T-cell (primary cell): ENCODE measurements at regions not wholly inside any gene's neighbourhood (a gene's known extent, or its start where the extent isn't known, plus 50 kb on each side); places are given as distances from the start of the nearest gene placed in this dataset.
"Not testable (repeated sequence)": the region's sequence is repeated elsewhere in the genome, so short reads cannot be mapped to it uniquely, and the experiment has no call there.

Experiments
- ATAC-seq, 4 experiments: fragments of 200-7000 bp in 3 of 4; fragments of 150-1000 bp in 1 of 4; cut with Tn5 transposase; replicated peaks in 1 of 4; 1 replicate in 3 of 4; 2 replicates in 1 of 4; pipeline ENCODE4 v1.10.0; 2021; ENCODE audit warnings: moderate library complexity in 3 of 4, mild to moderate bottlenecking in 2 of 4, moderate number of reproducible peaks in 1 of 4
- CTCF ChIA-PET, 2 donors: fragments of 300-600 bp; sonication (Branson Sonifier 250); formaldehyde crosslinking; loops; one replicate each; lab custom pipeline; 2022; ENCODE audit warnings: antibody characterized with exemption in 2 of 2; lab: Charles Lee
- POLR2A ChIA-PET, 2 donors: fragments of 300-600 bp; sonication (Branson Sonifier 250); formaldehyde crosslinking; loops; one replicate each; lab custom pipeline; 2022; ENCODE audit warnings: antibody characterized with exemption in 2 of 2; lab: Charles Lee
- DNase-seq, 35 experiments: peaks; one replicate each; pipeline versions ENCODE4 v3.0.0 to v3.0.0-alpha.2; 2013 to 2023
- H3K27ac ChIP-seq: one replicate; pipeline ENCODE4 v1.5.1; 2013; ENCODE audit warnings: low read length
- H3K27me3 ChIP-seq, 2 experiments: replicated peaks in 1 of 2; 1 replicate in 1 of 2; 2 replicates in 1 of 2; pipeline versions ENCODE4 v1.6.1 to v1.7.0; 2013; ENCODE audit warnings: low read length in 1 of 2, mixed read lengths in 1 of 2; ENCODE audit not compliant: control insufficient read depth in 2 of 2, insufficient read depth in 2 of 2; ENCODE audit errors: extremely low read depth in 1 of 2
- H3K36me3 ChIP-seq, 2 donors: 1 replicate in 1 of 2; 2 replicates in 1 of 2; pipeline versions ENCODE4 v1.6.1 to v1.7.0; 2013; ENCODE audit warnings: low read length in 1 of 2; ENCODE audit not compliant: control insufficient read depth in 2 of 2, insufficient read depth in 1 of 2; ENCODE audit errors: extremely low read depth in 1 of 2
- H3K4me1 ChIP-seq, 2 experiments: 1 replicate in 1 of 2; 2 replicates in 1 of 2; pipeline versions ENCODE4 v1.6.1 to v1.7.0; 2013; ENCODE audit warnings: low read length in 2 of 2, mixed read lengths in 1 of 2; ENCODE audit not compliant: insufficient read depth in 2 of 2, control insufficient read depth in 1 of 2; ENCODE audit errors: extremely low read depth in 1 of 2
- H3K4me3 ChIP-seq, 2 donors: 1 replicate in 1 of 2; 2 replicates in 1 of 2; pipeline versions ENCODE4 v1.5.1 to v1.7.0; 2013; ENCODE audit warnings: mild to moderate bottlenecking in 2 of 2, low read length in 1 of 2, moderate library complexity in 1 of 2; ENCODE audit not compliant: control insufficient read depth in 1 of 2; ENCODE audit errors: extremely low read depth in 1 of 2
- H3K9me3 ChIP-seq: 2 replicates; pipeline ENCODE4 v1.7.0; 2013
- H3K27ac Mint-ChIP-seq, 2 donors: one replicate each; pipeline ENCODE4 v1.8.0; 2020 to 2021; ENCODE audit warnings: mild to moderate bottlenecking in 2 of 2, mixed read lengths in 2 of 2
- H3K27me3 Mint-ChIP-seq, 2 donors: one replicate each; pipeline ENCODE4 v1.8.0; 2021 to 2022; ENCODE audit warnings: mixed read lengths in 2 of 2
- H3K36me3 Mint-ChIP-seq: one replicate; pipeline ENCODE4 v1.8.0; 2021; ENCODE audit warnings: mixed read lengths
- H3K4me1 Mint-ChIP-seq, 3 donors: one replicate each; pipeline ENCODE4 v1.8.0; 2020 to 2022; ENCODE audit warnings: mixed read lengths in 3 of 3, mild to moderate bottlenecking in 1 of 3
- H3K4me3 Mint-ChIP-seq, 3 donors: one replicate each; pipeline ENCODE4 v1.8.0; 2020 to 2022; ENCODE audit warnings: mild to moderate bottlenecking in 3 of 3, mixed read lengths in 3 of 3, moderate library complexity in 3 of 3
- H3K9me3 Mint-ChIP-seq, 3 donors: one replicate each; pipeline ENCODE4 v1.8.0; 2020 to 2022; ENCODE audit warnings: mixed read lengths in 3 of 3
- WGBS: methylation state at CpG from one replicate; pipeline ENCODE4 v1.1.5; 2013; ENCODE audit warnings: missing lambda C conversion rate; ENCODE audit not compliant: insufficient coverage; 5-methylcytosine and 5-hydroxymethylcytosine counted together

- H3K4me3 Mint-ChIP-seq, H3K27me3 ChIP-seq, H3K27me3 Mint-ChIP-seq, H3K36me3 Mint-ChIP-seq, H3K27ac ChIP-seq, H3K9me3 Mint-ChIP-seq, H3K36me3 ChIP-seq, H3K27ac Mint-ChIP-seq, DNase-seq, H3K9me3 ChIP-seq, CTCF ChIA-PET, POLR2A ChIA-PET, H3K4me3 ChIP-seq: not testable (repeated sequence)
- peaks cover 8 to 18% (median 18%) of the 10 kb centered on the region in 3 donors for H3K4me1 Mint-ChIP-seq
- WGBS = no CpG with 5 or more reads among the region's 4 CpGs
- peak; percentile 55 to 72 (median 65) for ATAC-seq
- H3K4me1 ChIP-seq = peaks cover 11 to 14% of the 10 kb centered on the region in 2 experiments
These were observed 1177.3 kb downstream of the TMEM121 start for GRCh38 chr14:106703651-106704050.

GRCh38 chr14:106706488-106706887, 1180.1 kb downstream of the TMEM121 start:
- peak in 1 of 4 experiments; percentile 51 for ATAC-seq
- H3K4me3 ChIP-seq, H3K27ac Mint-ChIP-seq, H3K36me3 ChIP-seq, H3K9me3 Mint-ChIP-seq, H3K27me3 Mint-ChIP-seq, H3K27ac ChIP-seq, H3K9me3 ChIP-seq, H3K4me3 Mint-ChIP-seq, H3K36me3 Mint-ChIP-seq, H3K4me1 Mint-ChIP-seq, H3K4me1 ChIP-seq, POLR2A ChIA-PET, CTCF ChIA-PET, H3K27me3 ChIP-seq: not testable (repeated sequence)
- WGBS = no CpG with 5 or more reads among the region's 4 CpGs
- DNase-seq = peak in 3 of 35 experiments; percentile 8 to 11 (median 10)

- H3K4me1 Mint-ChIP-seq = peaks cover 0 to 15% (median 3%) of the 10 kb centered on the region in 3 donors
- H3K4me1 ChIP-seq, H3K9me3 ChIP-seq, H3K9me3 Mint-ChIP-seq, H3K4me3 ChIP-seq, H3K4me3 Mint-ChIP-seq, H3K27ac Mint-ChIP-seq, DNase-seq, H3K27ac ChIP-seq, H3K36me3 ChIP-seq, ATAC-seq, H3K27me3 ChIP-seq, H3K36me3 Mint-ChIP-seq, H3K27me3 Mint-ChIP-seq: not testable (repeated sequence)
- POLR2A ChIA-PET = interaction anchor here in 1 of 2 donors (0.6 kb wide), 1 partner anchor 36 kb away, joined by 5 read pairs; no protein-coding TSS in a partner anchor
- WGBS = no CpG with 5 or more reads among the region's 7 CpGs
- CTCF ChIA-PET = interaction anchor here in 1 of 2 donors (0.7 kb wide), 1 partner anchor 13 kb away, joined by 13 read pairs; no protein-coding TSS in a partner anchor
These were observed 1183.8 kb downstream of the TMEM121 start for GRCh38 chr14:106710187-106710586.

- H3K27ac Mint-ChIP-seq, H3K4me1 ChIP-seq, ATAC-seq, H3K36me3 ChIP-seq, H3K4me3 Mint-ChIP-seq, H3K27ac ChIP-seq, H3K9me3 ChIP-seq, H3K4me3 ChIP-seq, H3K27me3 ChIP-seq, H3K27me3 Mint-ChIP-seq, H3K9me3 Mint-ChIP-seq, H3K36me3 Mint-ChIP-seq: not testable (repeated sequence)
- WGBS = 91% methylated on average over 3 of the region's 5 CpGs
- H3K4me1 Mint-ChIP-seq = peaks cover 0 to 18% (median 6%) of the 10 kb centered on the region in 3 donors
- POLR2A ChIA-PET = interaction anchor here in 1 of 2 donors (0.6 kb wide), 1 partner anchor 72 kb away, joined by 3 read pairs; no protein-coding TSS in a partner anchor
- DNase-seq = peak in 7 of 35 experiments; percentile 3 to 33 (median 17)
- CTCF ChIA-PET = interaction anchor here in 1 of 2 donors (1.2 kb wide), 1 partner anchor 51 kb away, joined by 5 read pairs; no protein-coding TSS in a partner anchor
These were observed 1186.1 kb downstream of the TMEM121 start for GRCh38 chr14:106712513-106712912.

GRCh38 chr14:106714446-106715428, 1188.4 kb downstream of the TMEM121 start:
- ATAC-seq (peak; percentile 61 to 90 (median 84)), DNase-seq (peak in 15 of 35 experiments; percentile 8 to 57 (median 24))
- H3K27me3 ChIP-seq, CTCF ChIA-PET, H3K9me3 Mint-ChIP-seq, POLR2A ChIA-PET, H3K36me3 Mint-ChIP-seq, H3K4me3 ChIP-seq, H3K9me3 ChIP-seq, H3K27ac Mint-ChIP-seq, H3K4me3 Mint-ChIP-seq, H3K27ac ChIP-seq, H3K27me3 Mint-ChIP-seq, H3K36me3 ChIP-seq: not testable (repeated sequence)
- WGBS = no CpG with 5 or more reads among the region's 14 CpGs
- H3K4me1 Mint-ChIP-seq = peaks cover 4 to 29% (median 6%) of the 10 kb centered on the region in 3 donors
- peaks cover 7 to 18% of the 10 kb centered on the region in 2 experiments for H3K4me1 ChIP-seq

GRCh38 chr14:106717544-106717943, 1191.2 kb downstream of the TMEM121 start:
- CTCF ChIA-PET, H3K27ac ChIP-seq, H3K27ac Mint-ChIP-seq, H3K27me3 Mint-ChIP-seq, H3K4me3 ChIP-seq, H3K27me3 ChIP-seq, POLR2A ChIA-PET, H3K9me3 Mint-ChIP-seq, H3K36me3 Mint-ChIP-seq, H3K9me3 ChIP-seq, H3K4me3 Mint-ChIP-seq, H3K36me3 ChIP-seq: not testable (repeated sequence)
- H3K4me1 Mint-ChIP-seq = peaks cover 4 to 40% (median 19%) of the 10 kb centered on the region in 3 donors
- DNase-seq = peak in 1 of 35 experiments; percentile 10
- peak; percentile 55 to 72 (median 70) for ATAC-seq
- WGBS = no CpG with 5 or more reads among the region's 11 CpGs
- H3K4me1 ChIP-seq = peaks cover 9 to 21% of the 10 kb centered on the region in 2 experiments
